Liver (tissue), 3 donors: ENCODE measurements at regions not wholly inside any gene's neighbourhood (a gene's known extent, or its start where the extent isn't known, plus 50 kb on each side); places are given as distances from the start of the nearest gene placed in this dataset.

Source experiments
- NR2F2 ChIP-seq: IDR thresholded peaks from 2 replicates; pipeline ENCODE4 v1.6.1; 2016; ENCODE audit warnings: antibody characterized with exemption
- SP1 ChIP-seq: IDR thresholded peaks from 2 replicates; pipeline ENCODE4 v1.6.1; 2018; ENCODE audit warnings: antibody characterized with exemption, mild to moderate bottlenecking
- TF ChIP-seq, protein P1 (sequence below): fragments of 150-350 bp; IDR thresholded peaks from 2 replicates; pipeline ENCODE4 v1.5.1; 2017; ENCODE audit warnings: improper control_type of control experiment, low read depth, low read length; ENCODE audit not compliant: missing input control
- TF ChIP-seq, protein P2 (sequence below): IDR thresholded peaks from 2 replicates; pipeline ENCODE4 v1.6.1; 2016; ENCODE audit warnings: antibody characterized with exemption
- TF ChIP-seq, protein P3 (sequence below): IDR thresholded peaks from 2 replicates; pipeline ENCODE4 v1.6.1; 2016; ENCODE audit warnings: antibody characterized with exemption, mild to moderate bottlenecking
- donor health status: healthy.
- donor health status: healthy.

DNA sequence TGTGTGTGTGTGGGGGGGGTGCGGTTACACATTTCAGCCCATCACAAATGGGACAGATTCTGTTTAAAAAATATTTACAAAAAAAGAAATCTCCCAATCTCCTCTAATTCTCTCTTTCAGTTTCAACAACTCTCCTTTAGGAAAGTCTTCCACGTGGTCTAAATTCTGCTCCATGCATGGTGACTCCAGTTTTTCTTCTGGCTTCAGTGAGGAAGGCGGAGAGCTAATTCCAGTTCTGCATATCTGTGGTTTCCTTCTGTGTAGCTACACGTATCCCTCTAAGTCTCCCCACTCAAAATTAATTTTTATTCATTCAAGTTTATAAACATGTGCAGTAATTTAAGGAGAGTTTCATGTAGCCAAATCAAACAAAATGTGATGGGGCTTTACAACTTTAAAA is 111.6 kb downstream of the SLC4A3 start:
- TF ChIP-seq, protein P1, sequence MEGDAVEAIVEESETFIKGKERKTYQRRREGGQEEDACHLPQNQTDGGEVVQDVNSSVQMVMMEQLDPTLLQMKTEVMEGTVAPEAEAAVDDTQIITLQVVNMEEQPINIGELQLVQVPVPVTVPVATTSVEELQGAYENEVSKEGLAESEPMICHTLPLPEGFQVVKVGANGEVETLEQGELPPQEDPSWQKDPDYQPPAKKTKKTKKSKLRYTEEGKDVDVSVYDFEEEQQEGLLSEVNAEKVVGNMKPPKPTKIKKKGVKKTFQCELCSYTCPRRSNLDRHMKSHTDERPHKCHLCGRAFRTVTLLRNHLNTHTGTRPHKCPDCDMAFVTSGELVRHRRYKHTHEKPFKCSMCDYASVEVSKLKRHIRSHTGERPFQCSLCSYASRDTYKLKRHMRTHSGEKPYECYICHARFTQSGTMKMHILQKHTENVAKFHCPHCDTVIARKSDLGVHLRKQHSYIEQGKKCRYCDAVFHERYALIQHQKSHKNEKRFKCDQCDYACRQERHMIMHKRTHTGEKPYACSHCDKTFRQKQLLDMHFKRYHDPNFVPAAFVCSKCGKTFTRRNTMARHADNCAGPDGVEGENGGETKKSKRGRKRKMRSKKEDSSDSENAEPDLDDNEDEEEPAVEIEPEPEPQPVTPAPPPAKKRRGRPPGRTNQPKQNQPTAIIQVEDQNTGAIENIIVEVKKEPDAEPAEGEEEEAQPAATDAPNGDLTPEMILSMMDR, result no peak
- TF ChIP-seq, protein P2, sequence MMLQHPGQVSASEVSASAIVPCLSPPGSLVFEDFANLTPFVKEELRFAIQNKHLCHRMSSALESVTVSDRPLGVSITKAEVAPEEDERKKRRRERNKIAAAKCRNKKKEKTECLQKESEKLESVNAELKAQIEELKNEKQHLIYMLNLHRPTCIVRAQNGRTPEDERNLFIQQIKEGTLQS, result no peak
- TF ChIP-seq, protein P3, sequence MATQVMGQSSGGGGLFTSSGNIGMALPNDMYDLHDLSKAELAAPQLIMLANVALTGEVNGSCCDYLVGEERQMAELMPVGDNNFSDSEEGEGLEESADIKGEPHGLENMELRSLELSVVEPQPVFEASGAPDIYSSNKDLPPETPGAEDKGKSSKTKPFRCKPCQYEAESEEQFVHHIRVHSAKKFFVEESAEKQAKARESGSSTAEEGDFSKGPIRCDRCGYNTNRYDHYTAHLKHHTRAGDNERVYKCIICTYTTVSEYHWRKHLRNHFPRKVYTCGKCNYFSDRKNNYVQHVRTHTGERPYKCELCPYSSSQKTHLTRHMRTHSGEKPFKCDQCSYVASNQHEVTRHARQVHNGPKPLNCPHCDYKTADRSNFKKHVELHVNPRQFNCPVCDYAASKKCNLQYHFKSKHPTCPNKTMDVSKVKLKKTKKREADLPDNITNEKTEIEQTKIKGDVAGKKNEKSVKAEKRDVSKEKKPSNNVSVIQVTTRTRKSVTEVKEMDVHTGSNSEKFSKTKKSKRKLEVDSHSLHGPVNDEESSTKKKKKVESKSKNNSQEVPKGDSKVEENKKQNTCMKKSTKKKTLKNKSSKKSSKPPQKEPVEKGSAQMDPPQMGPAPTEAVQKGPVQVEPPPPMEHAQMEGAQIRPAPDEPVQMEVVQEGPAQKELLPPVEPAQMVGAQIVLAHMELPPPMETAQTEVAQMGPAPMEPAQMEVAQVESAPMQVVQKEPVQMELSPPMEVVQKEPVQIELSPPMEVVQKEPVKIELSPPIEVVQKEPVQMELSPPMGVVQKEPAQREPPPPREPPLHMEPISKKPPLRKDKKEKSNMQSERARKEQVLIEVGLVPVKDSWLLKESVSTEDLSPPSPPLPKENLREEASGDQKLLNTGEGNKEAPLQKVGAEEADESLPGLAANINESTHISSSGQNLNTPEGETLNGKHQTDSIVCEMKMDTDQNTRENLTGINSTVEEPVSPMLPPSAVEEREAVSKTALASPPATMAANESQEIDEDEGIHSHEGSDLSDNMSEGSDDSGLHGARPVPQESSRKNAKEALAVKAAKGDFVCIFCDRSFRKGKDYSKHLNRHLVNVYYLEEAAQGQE, result no peak
- TF ChIP-seq NR2F2 (no peak), SP1 (no peak)
